Activated T-cell treated with anti-CD3 and anti-CD28 coated beads for 48 hours (primary cell): ENCODE measurements at regions not wholly inside any gene's neighbourhood (a gene's known extent, or its start where the extent isn't known, plus 50 kb on each side); places are given as distances from the start of the nearest gene placed in this dataset.

ENCODE experiments used
- DNase-seq: peaks from one replicate; pipeline ENCODE4 v3.0.0-alpha.2; 2020; ENCODE audit warnings: low read depth

DNA sequence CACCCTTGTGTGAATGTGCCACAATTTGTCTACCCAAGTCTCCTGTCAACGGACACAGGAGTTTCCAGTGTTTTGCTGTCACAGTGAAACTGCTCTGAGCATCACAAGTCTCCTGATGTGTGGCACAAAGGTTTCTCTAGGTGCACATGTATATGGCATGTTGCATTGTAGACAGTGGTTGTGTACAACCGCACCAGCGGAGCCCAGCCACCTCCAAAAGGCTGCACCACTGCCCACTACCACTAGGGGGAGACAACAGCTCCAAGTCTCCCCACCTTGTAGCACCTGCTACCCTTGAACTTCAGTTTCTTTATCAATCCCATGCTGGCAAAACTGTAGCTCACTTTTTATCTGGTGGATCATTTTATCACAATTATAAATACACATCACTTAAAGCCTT lies 95.5 kb upstream of the ZNF469 start:
- peak; percentile 28 for DNase-seq

DNA sequence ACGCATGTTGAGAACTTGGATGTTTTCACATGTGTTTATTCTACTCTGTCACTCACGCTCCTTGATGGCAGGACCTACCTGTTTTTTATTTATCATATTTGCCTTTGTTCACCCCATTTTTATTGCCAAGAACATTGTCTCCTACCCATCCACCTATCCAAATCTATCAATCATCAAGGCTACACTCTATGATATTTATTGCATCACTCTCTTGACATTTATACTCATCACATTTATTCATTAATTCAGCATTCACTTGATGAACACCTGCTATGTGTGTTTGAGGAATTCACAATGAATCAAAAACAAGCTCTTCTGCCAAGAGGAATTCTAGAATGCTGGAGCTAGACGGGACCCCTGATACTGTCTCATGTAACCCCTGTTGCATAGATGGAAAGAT lies 94.5 kb upstream of the ZNF469 start:
- DNase-seq: no peak

DNA sequence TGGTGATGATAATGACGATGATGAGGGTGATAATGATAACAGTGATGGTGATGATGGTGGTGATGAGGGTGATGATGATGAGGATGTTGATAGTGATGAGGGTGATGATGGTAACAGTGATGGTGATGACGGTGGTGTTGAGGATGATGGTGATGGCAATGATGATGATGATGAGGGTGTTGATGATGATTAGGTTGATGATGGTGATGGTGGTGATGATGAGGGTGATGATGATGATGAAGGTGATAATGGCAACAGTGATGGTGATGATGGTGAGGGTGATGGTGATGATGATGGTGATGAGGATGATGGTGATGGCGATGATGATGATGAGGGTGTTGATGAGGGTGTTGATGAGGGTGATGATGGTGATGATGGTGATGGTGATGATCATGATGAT lies 93.8 kb upstream of the ZNF469 start:
- no peak for DNase-seq

DNA sequence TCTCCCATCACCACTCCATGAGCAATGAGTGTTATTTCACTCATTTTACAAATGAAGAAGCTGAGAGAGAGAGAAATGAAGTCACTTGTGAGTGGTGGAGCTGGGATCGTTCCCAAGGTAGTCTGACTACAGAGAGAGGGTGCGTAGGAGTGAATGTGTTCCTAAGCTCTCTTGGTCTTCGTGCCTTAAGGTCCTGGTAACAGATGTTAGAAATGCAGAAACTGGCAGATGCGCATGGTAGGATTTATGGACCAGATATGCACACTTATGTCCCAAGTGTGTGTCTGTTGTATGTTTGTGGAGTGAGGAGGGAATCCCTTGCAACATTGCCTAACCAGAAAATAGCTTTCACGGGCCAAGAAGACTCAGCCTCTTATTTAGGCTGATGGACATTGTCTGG lies 93.2 kb upstream of the ZNF469 start:
- DNase-seq: no peak

DNA sequence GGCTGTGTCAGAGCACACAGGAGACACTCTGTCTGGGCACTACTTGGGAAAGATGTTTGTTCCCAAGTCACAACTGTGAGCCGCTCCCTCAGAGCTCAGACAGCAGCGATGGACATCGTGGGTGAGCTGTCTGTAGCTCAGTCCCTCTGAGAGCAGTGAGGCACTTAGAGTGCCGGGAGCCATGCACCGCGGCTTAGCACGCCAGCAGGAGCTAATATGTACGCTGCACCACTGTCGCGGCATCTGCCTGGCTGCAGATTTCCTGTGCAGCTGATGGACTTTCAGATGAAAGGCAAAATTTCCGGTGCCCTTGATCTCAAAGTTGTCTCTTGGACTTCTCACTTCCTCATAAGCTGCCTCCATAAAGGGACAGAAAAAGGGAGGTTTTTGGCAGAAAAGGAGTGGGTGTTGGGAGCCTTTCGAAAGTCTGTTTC lies 92.8 kb upstream of the ZNF469 start:
- no peak for DNase-seq

DNA sequence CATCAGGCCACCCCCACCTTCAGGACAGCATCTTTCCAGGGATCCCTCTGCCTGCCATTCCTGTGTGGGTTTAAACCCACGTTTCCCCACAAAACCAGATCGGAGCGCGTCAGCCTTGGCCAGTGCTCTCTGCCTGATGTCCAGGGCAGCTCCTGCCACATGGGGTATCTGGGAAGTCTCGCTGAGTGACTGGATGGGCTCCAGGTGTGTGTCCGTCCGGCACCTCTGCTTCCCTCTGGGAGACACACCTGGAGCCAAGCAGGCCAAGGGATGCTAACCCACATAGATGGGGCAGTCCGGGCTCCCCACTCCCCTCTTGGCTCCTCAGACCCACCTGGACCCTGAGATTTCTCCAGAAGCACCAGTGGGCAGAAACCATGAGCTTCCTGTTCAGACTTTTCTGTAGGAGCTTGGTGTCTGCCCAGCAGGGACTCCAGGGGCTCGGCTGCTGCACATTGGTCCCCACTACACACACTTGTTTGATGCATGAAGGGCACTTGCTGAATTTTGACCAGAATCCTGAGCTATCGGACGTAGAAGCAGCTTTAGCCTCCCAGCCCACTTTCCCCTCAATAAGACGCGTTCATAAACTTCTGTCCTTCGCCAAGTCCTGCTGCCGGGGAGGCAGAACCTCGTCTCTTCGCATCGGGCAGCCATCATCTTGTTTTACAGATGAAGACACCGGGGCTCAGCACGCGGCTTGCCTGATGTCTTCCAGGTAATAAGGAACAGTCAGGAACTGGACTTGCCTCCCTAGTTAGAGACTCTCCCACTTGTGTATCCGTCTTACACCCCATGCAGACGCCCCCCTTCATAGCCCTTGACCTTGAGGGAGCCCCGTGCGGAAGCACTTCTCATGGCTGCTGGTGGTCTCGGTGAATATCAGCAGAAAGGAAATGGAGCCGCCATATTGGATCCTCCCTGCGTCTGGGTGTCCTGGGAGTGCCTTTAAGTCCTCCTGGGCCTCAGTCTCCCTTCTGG lies 91.6 kb upstream of the ZNF469 start:
- DNase-seq: no peak

DNA sequence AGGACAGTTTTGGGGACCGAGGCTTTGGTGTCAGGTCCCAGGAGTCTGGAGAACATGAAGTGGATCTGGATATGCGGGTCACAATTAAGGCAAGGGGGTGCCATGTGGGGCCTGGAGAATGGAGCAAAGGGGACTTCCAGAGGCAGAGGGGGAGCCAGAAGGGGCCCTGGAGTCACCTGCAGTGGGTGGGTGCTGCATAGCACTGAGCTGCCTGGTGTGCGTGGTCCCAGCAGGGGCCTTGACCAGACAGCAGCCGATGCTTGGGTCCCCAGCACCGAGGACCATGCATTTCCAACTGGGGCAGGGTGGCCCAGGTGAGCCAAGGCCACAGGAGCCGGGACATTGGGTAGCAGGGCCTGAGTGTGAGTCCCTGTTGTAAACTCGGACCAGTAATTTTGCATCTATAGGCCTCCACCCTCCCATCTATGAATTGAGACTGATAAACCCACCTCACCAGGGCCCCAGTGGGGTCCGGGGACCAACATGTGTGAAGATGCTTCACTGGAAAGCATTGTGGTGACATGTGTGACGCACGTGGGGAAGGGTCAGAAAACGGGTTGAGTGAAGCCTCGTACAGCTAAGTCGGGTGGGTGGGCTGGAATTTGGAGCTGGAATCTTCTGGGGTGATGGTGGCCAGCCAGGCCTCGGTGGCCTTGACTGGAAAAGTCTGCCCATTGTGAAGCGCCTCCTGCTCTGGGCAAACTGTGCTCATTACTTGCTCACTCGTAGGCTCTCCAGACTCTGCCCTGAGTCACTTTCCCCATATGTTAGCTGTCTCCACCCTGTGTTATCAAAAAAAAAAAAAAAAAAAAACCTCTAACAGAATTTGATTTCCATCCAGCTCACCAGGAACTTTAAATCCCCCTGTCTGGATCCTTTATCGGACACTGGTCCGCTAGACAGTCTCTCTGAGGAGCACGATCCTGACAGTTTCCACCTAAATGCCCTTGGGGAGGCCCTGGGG lies 90.5 kb upstream of the ZNF469 start:
- no peak for DNase-seq

DNA sequence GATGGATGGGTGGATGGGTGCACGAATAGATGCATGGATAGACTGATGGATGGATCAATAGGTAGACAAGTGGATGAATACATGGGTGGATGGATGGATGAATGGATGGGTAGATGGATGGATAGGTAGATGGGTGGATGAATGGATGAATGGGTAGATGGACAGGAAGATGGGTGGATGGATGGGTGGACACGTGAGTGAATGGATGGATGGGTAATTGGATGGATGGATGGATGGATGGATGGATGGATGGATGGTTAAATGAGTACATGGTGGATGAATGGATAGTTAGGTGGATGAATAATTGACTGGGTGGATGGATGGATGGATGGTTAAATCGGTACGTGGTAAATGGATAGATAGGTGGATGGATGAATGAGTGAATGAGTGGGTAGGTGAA lies 89.7 kb upstream of the ZNF469 start:
- no peak for DNase-seq

DNA sequence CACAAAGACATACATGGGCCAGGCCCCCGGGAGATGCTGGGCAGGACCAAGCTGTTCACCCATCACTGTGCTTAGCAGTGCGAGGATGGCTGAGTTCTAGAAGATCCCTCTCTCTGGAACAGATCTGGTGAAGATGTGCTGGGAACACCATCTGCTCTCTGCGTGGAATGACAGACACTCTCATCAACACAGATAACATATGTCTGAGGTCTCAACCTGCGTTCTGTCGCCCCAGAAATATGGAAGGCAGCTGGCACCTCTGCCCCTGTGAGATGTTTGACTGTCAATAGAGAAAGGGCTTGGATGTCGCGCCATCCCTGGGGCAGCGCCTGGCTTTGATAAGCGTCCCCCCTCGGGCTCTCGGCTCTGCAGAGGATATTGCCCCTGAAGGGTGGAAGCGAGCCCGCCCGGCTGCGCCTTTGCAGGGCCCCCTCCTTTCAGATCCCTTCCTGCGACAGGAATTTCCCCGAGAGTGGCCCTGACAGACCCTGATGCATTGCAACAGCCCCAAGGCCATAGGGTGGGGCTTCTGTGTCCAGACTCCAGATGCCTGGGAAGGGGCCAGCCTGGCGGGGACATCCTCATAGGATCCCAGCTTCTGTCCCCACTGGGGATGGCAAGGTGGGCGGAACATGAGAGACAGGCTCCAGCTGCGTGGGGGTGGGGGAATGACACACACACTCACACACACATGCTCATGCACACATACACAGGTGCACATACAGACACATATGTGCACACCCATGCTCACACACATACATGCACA lies 86.9 kb upstream of the ZNF469 start:
- DNase-seq: no peak

DNA sequence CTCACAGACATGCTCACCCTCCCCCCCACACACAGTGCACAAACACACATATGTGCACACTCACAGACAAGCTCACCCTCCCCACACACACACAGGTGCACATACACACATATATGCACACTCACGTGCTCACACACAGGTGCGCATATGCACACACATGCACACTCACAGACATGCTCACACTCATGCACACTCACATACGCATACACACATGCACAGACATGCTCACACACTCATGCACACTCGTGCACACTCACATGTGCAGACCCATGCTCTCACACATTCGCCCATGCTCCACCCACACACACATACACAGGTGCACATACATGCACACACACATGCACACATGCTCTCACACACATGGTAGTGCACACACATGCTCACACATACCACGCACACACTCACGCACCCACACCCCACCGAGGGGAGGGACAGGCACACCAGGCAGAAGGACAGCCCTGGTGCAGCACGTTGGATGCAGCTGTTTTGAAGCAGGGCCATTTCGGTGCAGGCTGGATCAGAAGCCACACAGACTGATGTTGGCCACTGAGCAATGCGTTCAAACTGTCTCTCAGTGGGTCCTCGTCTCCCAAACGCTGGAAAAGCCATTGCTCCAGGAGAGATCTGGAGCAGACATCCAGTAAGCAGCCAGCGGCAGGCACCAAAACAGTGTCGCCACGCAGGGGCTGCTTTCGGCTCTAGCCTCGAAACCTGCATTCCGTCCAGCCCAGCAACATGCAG lies 86.2 kb upstream of the ZNF469 start:
- DNase-seq: no peak

DNA sequence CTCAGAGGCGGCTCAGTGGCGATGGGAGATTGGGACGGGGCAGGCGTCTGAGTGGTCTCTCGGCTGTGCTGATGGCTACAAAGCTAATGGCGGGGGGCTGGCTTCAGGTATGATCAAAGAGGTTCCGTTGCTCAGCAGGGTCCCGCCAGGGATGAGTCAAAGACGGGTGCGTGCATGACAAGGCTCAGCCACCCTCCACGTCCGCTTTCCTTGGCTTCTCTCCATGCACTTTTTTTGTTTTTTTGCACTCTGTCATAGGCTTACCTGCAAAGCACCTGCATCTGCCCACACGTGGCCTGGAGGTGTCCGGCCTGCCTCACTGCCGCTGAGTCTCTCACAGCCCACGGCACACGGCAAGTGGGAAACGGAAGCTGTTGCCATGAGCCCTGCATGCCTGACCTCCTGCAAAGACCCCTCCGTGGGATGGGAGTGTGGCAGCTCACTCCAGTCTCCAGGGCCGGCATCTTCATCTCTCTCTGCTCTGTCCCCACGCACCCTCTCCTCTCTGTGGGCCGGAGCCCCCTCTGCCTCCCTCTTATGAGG lies 85.5 kb upstream of the ZNF469 start:
- DNase-seq: no peak

DNA sequence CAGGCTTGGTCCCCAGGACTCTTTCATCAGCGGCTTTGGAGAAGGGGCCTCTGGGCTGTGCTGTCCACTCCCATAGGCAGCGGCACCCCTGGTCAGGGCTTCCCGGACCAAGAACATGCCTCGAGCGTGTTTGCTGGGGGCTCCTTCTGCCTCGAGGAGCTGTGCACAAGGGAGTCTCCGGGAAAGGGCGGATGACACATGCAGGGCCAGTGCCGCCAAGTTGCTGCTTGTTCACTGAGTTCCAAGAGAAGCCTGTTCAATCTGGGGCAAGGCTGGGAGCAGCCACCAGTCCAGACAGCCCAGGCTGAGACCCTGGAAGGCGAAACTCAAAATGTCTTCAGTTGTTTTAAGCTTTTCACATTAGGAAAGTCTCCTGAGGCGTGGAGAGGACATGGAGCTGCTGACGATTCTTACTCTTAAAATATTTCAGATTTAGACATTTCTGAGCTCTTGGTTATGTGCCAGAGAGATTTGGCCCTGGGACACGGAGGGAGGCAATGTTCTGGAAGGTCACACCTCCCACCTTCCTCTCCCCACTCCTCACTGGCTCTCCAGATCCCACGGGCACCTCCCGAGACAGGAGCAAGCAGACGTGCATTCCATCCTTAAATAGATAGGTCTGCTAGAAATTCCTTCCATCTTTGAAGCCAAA lies 84.5 kb upstream of the ZNF469 start:
- DNase-seq: no peak

DNA sequence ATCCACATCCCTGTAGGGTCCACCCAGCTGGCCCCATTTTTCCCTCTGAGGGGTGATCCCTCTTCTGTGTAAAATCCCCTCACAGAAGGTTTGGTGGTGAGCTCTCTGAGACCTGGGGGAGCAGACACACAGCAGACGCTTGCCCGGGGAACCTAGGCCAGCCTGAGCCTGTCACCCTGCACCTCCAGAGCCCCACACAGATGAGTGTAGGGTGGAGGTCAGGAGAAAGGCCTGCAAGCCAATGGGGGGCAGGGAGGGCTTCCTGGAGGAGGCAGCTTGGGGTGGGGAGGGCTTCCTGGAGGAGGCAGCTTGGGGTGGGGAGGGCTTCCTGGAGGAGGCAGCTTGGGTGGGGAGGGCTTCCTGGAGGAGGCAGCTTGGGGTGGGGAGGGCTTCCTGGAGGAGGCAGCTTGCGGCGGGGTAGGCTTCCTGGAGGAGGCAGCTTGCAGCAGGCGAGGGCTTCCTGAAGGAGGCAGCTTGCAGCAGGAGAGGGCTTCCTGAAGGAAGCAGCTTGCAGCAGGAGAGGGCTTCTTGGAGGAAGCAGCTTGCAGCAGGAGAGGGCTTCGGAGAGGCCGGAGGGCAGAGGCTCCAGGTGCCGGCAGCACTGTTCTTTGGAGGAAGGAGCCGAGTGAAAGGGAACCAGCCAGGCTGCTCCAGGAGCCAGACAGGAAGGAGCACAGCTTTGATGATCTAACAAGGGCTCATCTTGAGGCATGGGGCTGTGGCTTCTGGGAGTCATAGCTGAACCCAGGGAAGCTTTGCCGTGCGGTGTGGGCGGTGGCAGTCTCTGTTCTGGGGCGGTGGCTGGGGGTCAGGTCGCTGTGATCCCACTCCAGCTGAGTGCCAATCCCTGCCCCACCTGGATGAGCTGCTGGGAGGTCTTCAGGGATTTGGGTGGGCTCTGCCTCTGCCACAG lies 83.7 kb upstream of the ZNF469 start:
- no peak for DNase-seq

DNA sequence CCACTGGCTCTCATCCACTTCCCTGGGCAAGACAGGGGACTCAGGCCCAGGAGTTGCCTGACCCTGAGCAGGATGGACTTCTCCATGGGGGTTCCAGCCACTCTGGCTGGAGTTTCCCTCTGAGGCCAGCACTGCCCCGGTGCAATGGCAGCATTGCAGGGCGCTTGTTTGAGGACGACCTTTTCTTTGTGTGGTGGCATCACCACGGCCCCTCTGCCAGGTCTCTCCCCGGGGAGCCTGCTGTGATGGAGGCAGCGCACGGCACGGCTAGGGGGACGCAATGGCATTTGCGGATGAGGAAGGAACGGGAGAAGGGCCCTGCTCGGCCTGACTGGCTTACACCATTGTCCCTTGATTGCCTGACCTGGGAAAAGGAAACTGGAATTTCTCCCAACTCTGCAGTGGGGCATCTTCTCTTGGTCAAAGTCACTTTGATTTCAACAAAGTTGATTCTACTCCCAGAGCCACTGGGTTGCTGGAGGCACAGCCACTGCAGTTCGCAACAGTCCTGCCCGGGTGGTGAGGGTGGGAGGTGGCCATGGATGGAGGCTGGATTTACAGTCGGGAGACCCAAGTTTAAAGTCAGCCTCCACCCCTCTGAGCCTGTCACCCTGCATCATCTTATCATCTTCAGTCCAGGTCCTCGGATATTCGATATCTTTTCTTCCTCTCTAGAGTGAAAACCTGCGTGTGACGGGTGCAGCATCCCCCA lies 82.9 kb upstream of the ZNF469 start:
- no peak for DNase-seq

DNA sequence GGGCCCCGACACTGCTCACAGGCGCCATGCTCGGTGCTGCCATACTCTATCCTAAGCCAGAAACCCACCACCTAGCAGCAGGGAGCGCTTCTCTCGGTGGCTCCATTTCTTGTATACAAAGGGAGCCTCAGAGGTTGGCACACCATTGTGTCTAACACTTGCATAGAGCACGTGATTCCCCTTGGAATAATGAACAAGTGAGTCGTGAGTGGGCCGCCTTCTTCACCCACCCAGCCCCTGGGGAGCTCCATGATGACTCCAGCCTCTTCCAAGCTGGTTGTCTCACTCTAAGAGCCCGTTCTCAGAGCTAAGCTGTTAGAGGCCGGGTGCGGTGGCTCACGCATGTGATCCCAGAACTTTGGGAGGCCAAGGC lies 82.3 kb upstream of the ZNF469 start:
- no peak for DNase-seq

DNA sequence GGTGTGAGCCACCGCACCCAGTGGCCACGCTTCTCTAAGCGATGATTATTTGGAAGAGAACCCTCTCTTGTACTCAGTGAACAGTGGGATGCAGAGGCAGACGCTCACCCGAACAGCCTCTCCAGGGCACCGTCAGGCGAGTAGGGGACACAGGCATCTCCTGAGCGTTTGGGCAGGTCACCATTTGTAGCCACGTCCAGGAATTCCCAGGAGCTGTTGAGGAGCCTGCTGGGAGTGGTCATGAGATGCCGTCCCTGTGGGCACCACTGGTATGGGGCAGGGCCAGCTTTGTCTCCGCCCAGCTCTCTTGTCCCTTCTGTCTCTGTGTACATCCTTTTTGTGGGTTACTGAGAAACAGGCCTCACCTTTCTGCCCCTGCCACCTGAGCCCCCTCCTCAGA lies 81.3 kb upstream of the ZNF469 start:
- DNase-seq: no peak

DNA sequence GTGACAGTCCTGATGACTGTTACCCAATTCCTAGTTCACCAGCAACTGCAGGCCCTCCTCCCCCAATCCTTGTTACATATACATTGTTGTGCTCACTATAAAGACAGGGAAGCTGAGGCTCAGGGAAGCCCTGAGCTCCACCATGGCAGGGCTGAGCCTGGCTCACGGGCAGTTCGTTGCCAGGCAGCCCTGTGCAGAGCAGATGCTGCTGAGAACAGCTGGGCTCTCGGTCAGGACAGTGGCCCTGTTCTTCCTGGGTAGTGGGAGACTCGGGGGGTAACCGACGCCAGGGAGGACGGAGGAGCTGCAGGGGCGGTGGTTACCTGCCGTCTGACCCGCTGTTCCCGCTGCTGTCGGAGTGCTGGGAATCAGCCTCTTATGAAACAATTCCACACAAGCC lies 80.9 kb upstream of the ZNF469 start:
- DNase-seq: no peak

DNA sequence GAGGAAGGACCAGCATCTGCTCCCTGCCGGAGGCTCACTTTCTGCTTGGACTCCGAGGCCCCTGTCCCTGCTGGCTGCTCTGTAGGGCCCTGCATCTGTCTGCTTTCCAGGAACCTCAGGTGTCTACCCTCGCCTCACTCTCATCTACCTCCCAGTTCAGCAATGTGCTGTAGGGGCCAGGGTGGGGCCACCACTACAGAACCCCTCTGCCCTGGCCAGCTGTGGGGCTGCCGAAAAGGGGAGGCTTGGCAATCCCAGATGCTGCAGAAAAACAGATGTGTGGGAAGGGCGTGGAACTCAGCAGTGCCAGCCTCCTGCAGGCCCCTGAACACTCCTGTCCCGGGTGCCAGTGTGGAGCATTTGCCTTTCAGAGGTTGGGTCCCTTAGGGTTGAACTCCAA lies 80.1 kb upstream of the ZNF469 start:
- DNase-seq: no peak

DNA sequence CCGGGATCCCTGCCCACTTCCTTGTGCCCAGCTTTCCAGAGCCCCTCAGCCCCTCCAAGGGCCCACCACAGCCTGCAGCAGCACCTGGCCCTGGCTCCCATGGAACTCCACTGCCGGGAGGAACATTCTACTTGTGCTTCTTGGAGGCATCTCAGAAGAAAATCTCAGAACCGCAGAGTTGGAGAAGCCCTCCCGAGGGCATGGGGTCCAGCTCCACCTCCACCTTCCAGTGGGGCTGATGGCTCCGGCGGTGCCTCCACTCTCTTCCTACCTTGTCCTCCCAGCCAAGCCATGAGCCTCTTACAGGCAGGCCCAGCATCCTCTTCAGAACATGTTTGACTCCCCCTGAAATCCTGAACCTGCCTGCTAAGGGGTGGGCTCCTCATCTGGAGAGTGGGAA lies 79.4 kb upstream of the ZNF469 start:
- no peak for DNase-seq
